ENCODE measurements at regions not wholly inside any gene's neighbourhood (a gene's known extent, or its start where the extent isn't known, plus 50 kb on each side); places are given as distances from the start of the nearest gene placed in this dataset.

GRCh38 chr3:135807879-135808278 lies 157.6 kb upstream of the PPP2R3A start:
- WGBS, 2 experiments (ENCODE audit: extremely low coverage in 2 of 2, insufficient read length in 1 of 2): no CpG with 5 or more reads among the region's 1 CpG
- no peak overlapping the region for H2BK5ac ChIP-seq (ENCODE audit: low read depth, low read length, poor library complexity, severe bottlenecking)
- no peak overlapping the region for H4K91ac ChIP-seq (ENCODE audit: insufficient read depth, low read depth, low read length)
- no peak overlapping the region for H2AK5ac ChIP-seq (ENCODE audit: low read depth, low read length)
- CTCF ChIA-PET: no interaction called here
- DNase-seq (no peak), ATAC-seq (ENCODE audit: low read depth) (no peak)
- H2BK20ac ChIP-seq (ENCODE audit: low read depth, low read length): no peak overlapping the region
- no peak overlapping the region for H3K4ac ChIP-seq (ENCODE audit: low read depth, low read length)
- H3K4me2 ChIP-seq (ENCODE audit: low read depth, low read length): no peak overlapping the region
- intact Hi-C loops (cut with micrococcal nuclease): no loop called here
- no peak overlapping the region for H2BK15ac ChIP-seq (ENCODE audit: low read depth, low read length)
- no peaks in the 10 kb centered on the region for H3K79me1 ChIP-seq (ENCODE audit: low read depth in 1 of 2, low read length in 2 of 2)
- no peak overlapping the region for H3K14ac ChIP-seq (replicated peaks; ENCODE audit: low read depth, low read length)
- no peak for TF ChIP-seq RCOR1 (IDR thresholded peaks at IDR 0.05; ENCODE audit: insufficient replicate concordance, low read length)
- TF ChIP-seq FOS (IDR thresholded peaks at IDR 0.05; ENCODE audit: low read depth, low read length): no peak
- TF ChIP-seq USF2 (IDR thresholded peaks at IDR 0.05; ENCODE audit: low read depth, low read length): no peak
- TF ChIP-seq SMC3 (IDR thresholded peaks at IDR 0.05; ENCODE audit: low read depth, low read length): no peak
- no peak for TF ChIP-seq NFE2L2 (IDR thresholded peaks at IDR 0.05; ENCODE audit: low read depth, low read length)
- no peak for TF ChIP-seq MAFK (IDR thresholded peaks at IDR 0.05; ENCODE audit: low read depth, low read length)
- TF ChIP-seq POLR2A (IDR thresholded peaks at IDR 0.05; ENCODE audit: low read depth, low read length): no peak
- no peak for TF ChIP-seq CEBPB (IDR thresholded peaks at IDR 0.05; ENCODE audit: low read depth, low read length)
- TF ChIP-seq MAZ (IDR thresholded peaks at IDR 0.05; ENCODE audit: borderline replicate concordance, low read depth, low read length): no peak
- TF ChIP-seq CTCF (conservative IDR thresholded peaks at IDR 0.05; ENCODE audit: low read depth, low read length): no peak
- TF ChIP-seq MXI1 (IDR thresholded peaks at IDR 0.05; ENCODE audit: borderline replicate concordance, low read depth, low read length): no peak
- no peak for TF ChIP-seq RFX5 (IDR thresholded peaks at IDR 0.05; ENCODE audit: low read depth, low read length)
- no peak for TF ChIP-seq CHD1 (IDR thresholded peaks at IDR 0.05; ENCODE audit: low read depth, low read length)
- TF ChIP-seq RAD21 (IDR thresholded peaks at IDR 0.05; ENCODE audit: low read length): no peak
- no peak for TF ChIP-seq ELK1 (IDR thresholded peaks at IDR 0.05; ENCODE audit: borderline replicate concordance, low read depth, low read length)
- no peak for TF ChIP-seq BHLHE40 (IDR thresholded peaks at IDR 0.05; ENCODE audit: low read depth, low read length)
- no peak overlapping the region for H2BK120ac ChIP-seq (ENCODE audit: low read depth, low read length)
- in situ Hi-C loops (cut with MboI; ENCODE audit: low sequenced_read_pairs): no loop called here
- no peak overlapping the region for H3K23ac ChIP-seq (ENCODE audit: low read depth, low read length)
- H3K18ac ChIP-seq (ENCODE audit: low read depth, low read length): no peak overlapping the region
- POLR2A ChIA-PET (ENCODE audit: unreplicated experiment): no interaction called here
- no peaks in the 10 kb centered on the region for H3K9me1 ChIP-seq (ENCODE audit: insufficient read depth, low read length)
- no peak overlapping the region for H3K27ac ChIP-seq (ENCODE audit: insufficient read depth, low read length)
- H4K20me1 ChIP-seq (ENCODE audit: insufficient read depth, low read length): no peaks in the 10 kb centered on the region
- no peak overlapping the region for H3K9ac ChIP-seq (ENCODE audit: low read depth, low read length)
- no peak overlapping the region for H2AK9ac ChIP-seq (replicated peaks; ENCODE audit: low read depth, low read length, poor library complexity)
- no peaks in the 10 kb centered on the region; the same call in 1 of the 2 replicates for H3K27me3 ChIP-seq (ENCODE audit: control insufficient read depth, insufficient read depth, low read length)
- H2AFZ ChIP-seq (replicated peaks; ENCODE audit: low read length, poor library complexity): no peak overlapping the region
- no peak overlapping the region for H3K4me3 ChIP-seq (ENCODE audit: insufficient read depth, low read depth, low read length)
- H4K5ac ChIP-seq (ENCODE audit: low read depth, low read length): no peak overlapping the region
- H3K56ac ChIP-seq (ENCODE audit: extremely low read depth, insufficient read depth, low read length): no peak overlapping the region
- H4K8ac ChIP-seq (ENCODE audit: low read depth in 2 of 2, low read length in 2 of 2): no peak overlapping the region
- no peaks in the 10 kb centered on the region for H3K4me1 ChIP-seq (ENCODE audit: control insufficient read depth, insufficient read depth, low read length)
- no peaks in the 10 kb centered on the region for H3K36me3 ChIP-seq (ENCODE audit: control insufficient read depth, insufficient read depth, low read length)
- dilution Hi-C loops (cut with HindIII; ENCODE audit: low sequenced_read_pairs, unreplicated experiment): no loop called here
- H3K9me3 ChIP-seq (ENCODE audit: control insufficient read depth, insufficient read depth, low read length): no peaks in the 10 kb centered on the region
- no TSS peak for BruUV-seq (replicated peaks)
